NCI-H774 (cell line): ENCODE measurements at regions not wholly inside any gene's neighbourhood (a gene's known extent, or its start where the extent isn't known, plus 50 kb on each side); places are given as distances from the start of the nearest gene placed in this dataset.

Experiments used
- DNase-seq: peaks from one replicate; lab custom pipeline; 2025; lab: John Stamatoyannopoulos, UW

DNA sequence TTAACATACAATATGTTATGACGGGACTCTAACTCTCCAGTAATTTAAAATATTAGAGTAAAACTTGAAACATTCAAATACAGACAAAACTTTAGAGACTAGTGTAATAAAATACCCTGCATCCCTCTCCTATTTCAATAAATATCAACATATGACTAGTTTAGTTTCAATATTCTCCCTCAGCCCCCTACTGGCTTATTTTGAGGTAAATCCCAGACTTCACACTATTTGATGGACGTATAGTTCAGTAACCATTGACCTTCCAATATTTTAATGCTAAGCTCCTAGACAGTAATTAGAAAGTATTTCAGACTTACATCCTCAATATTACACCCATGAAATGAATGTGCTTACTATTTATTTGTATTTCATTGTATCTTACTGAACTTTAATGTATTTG lies 180.7 kb upstream of the STARD13 start:
- no peak for DNase-seq

GRCh38 chr13:33467556-33467955 lies 182.0 kb upstream of the STARD13 start:
- DNase-seq = no peak

- DNase-seq = no peak
These were observed 185.6 kb upstream of the STARD13 start for GRCh38 chr13:33471204-33471603.

- DNase-seq = no peak
These were observed 186.9 kb upstream of the STARD13 start for GRCh38 chr13:33472446-33472845.

- DNase-seq = no peak
These were observed 193.6 kb upstream of the STARD13 start for GRCh38 chr13:33479105-33479504.

DNA sequence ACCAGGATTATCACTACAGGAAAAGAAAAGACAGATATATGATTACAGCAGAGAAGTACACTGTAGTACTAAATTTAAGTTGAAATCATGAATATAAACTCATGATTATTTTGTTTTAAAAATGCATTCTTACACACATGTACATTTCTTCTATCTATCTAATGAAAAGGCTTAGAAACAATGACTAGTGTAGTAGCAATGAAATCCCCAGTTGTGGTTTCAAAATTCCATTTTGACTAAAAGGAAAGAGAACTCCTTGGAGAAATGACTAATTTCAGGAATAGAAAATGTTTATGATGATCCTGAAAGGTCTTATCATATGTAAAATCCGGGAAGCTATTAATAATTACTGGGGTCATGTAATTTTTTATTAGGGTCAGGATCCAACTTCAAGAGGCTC lies 195.0 kb upstream of the STARD13 start:
- no peak for DNase-seq

- no peak for DNase-seq
These were observed 197.9 kb upstream of the STARD13 start for GRCh38 chr13:33483471-33483870.

- DNase-seq = no peak
These were observed 199.7 kb upstream of the STARD13 start for GRCh38 chr13:33485247-33485646.

DNA sequence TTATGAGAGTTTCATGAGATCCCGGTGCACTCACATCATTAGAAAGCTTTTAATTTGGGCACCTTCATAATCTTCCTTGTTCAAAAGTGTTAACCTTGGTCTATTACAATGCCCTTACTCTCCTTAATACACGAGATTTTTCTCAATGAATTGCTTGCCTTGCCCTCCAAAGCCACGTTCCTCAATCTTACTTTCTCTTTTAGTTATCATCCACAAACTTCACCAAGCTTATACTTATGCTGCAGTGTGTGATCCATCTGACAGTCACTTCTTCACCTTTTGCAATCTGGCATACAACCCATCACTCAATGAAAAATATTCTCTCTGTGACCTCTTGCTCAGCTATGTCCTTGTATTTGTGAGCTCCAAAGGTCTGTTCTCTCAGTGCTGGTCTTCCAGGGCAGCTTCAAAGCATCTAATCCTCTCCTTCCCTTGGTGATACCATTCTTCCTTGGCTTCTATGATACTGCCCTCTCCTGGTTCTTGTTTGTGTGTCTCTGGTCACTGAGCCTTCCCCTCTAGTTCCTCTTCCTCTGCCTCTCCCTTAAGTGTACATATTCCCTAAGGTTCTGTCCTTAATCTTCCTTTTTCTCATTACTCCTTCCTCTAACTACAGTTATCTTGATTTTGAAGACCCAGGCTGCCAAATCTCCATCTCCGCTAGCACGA lies 202.2 kb upstream of the STARD13 start:
- no peak for DNase-seq

GRCh38 chr13:33489563-33489962 lies 204.0 kb upstream of the STARD13 start:
- no peak for DNase-seq

DNA sequence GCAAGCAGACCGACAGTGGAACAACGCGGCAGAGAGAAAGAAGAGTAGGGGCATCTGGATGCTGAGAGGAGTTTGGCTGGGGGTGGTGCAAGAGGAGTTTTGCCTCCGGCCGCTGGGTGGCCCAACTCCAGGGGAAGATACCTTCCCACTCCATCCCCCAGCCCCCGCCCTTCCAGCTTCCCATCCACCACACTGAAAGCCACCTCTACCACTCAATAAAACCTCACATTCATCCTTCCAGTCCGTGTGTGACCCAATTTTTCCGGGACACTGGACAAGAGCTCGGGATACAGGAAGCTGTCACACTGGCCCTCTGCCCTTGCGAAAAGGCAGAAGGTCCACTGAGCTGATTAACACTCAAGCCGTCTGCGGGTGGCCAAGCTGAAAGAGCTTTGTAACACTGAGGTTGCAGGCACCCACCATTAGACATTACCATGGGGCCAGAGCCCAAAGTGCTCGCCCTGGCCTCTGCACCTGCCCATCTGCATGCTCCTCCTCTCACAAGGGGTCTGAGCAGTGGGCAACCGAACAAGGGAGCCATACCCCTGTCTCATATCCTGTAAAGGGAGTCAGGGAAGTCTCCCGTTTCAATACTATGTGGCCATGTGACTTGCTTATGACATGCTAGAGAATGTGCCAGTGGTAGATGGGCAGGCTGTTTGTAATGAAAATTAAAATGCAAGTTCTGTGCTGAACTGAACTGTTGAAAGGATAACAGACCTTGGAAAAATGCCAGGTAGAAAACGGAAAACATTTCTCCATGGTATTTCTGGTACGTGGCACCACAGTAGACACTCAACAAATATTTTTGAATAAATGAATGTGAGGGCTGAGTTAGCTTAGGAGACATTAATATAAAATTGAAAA lies 205.1 kb upstream of the STARD13 start:
- DNase-seq = no peak

DNA sequence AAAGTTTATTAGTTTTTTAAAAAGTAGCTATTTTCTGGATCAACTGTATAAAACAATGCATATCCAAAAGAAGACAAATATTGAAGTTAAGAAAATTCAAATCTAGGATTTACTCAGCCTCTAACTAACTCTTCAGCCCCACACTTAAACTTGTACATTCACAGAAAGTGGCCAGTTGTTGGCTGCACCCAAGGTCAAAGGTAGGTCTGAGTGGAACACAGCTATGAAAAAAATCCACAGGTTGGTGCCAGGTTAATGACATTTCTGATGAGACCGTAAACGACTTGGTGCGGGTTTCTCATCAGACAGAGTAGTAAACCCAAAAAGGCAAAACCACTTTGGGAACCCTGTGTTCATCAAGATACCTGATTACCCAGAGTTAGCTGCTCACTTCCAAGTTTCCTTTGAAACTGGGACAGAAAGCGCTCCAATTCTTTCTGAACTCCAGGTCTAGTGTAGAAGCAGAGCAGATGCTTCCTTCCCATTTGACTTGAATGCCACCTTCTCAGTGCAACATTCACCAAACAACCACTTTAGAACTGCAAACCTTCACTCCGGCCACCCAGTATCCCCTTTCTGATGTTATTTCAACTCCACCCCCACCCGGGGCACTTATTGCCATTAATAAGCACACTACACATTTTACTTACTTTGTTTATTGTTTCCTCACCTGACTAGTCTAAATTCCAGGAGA lies 208.3 kb upstream of the STARD13 start:
- no peak for DNase-seq

GRCh38 chr13:33494596-33495204 lies 209.1 kb upstream of the STARD13 start:
- DNase-seq = no peak

DNA sequence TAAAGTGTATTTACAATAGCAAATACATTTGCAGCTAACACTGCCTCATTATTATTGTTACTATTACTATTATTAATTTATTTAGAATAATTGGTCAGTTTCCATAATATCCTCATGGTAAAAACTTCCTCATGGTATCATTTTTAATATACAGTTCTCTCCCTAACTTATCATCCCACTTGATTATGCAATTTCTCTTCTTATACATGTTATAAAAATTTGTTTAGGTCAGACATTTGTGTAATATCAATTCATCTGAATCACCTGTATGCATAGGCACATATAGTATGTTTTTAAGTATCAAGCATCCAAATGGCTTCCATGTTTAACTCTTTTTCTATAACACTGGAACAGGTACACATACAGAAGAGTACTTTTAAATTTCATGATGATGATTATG lies 210.8 kb upstream of the STARD13 start:
- DNase-seq = no peak

- no peak for DNase-seq
These were observed 211.7 kb upstream of the STARD13 start for GRCh38 chr13:33497146-33497845.

DNA sequence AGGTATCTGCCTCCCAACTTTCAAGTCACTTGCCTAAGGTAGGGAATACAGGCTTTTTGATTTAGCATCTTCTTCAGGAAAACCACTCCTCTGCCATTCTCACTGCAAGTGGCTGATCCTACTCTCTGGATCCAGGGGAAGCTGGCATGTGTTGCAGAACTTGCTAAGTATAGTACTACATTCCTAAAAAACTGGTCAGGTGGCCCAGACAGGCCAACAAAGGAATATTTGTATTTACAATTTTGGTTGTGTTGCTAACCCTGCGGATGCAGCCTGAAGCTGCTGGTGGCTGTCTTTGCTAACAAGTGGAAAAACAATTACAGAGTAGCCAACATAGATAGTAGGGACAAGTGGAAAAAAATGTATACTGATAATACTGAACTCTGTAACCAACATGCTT lies 222.5 kb upstream of the STARD13 start:
- no peak for DNase-seq

GRCh38 chr13:33509642-33510229 lies 224.2 kb upstream of the STARD13 start:
- DNase-seq = no peak

DNA sequence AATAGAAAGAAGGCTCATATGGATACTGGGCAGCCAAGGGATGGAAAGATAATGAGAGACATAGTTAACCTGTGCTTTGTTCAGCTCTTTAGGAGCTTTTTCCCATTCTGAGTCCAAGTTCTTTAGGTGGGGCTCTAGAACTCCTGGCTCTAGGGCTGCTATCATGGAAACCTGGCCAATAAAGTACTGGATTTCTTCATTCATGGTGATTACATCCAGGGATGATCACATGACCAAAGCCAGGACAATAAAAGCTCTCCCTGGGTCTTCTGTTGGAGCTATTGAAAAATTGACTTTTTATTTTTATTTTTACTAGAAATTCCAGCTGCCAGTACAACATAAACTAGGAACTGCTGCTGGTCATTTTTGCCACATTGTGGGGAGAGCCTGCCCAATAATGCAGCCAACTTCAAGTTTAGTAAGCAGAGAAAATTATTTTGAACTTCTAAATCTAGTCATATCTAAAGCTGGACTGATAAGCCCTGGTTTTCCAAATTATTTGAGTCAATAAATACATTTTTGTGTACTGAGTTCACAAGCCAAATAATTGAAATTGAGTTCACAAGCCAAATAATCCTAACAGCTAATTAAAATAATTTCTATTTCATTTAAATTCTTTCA lies 224.9 kb upstream of the STARD13 start:
- DNase-seq = no peak

- DNase-seq = no peak
These were observed 227.5 kb upstream of the STARD13 start for GRCh38 chr13:33512880-33513554.

DNA sequence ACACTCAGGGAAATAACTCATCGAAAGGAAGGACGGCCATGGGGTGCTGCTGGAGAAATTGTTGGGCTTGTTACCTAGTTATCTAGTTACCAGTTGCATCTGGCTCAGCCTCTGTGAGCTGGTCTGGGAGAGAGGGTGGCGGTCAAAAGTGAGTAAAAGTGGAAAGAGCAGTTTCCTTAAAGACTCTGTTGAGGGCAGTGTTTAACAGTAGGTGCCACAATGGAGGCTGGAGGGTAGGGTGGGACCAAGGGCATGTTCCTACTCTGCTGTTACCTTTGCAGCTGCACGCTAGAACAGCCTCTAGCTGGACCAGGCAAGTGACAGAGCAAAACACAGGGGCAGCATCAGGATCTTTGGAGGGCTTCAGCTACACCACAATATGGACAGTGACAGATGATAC lies 228.8 kb upstream of the STARD13 start:
- no peak for DNase-seq
